ENCODE measurements at regions not wholly inside any gene's neighbourhood (a gene's known extent, or its start where the extent isn't known, plus 50 kb on each side); places are given as distances from the start of the nearest gene placed in this dataset.

DNA sequence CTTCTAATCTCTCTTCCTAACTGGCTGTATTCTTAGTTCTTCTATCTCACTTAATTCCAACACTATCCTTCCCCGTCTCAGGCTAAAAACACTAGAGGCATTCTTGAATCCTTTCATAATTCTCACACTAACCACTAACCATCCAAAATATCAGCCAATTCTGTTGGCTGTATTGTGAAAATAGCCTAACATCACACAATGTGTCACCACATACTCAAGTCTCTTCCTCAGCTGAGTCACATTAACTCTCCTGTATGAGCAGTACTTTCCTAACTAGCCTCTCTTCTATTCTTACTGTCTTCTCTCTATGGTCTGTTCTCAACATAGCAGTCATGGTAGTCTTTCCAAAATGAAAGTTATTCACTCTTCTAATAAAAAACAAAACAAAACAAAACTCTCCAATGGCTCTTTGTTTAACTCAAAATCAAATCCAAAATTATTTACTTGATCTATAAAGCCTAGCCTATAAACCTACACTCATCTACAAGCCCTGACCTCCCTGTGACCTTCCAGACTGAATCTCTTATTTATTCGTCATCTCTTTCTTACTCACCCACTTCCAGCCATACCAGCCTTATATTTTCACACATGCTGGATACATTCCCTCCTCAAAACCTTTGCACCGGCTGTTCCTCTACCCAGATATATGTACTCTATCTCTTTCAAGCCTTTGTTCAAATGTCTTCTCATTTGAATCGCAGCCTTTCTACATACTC is 445.9 kb downstream of the TLL1 start:
- no peak overlapping the region for H3K18ac ChIP-seq (ENCODE audit: extremely low read depth, low read length)
- H3K14ac ChIP-seq (ENCODE audit: insufficient read length), result no peak overlapping the region
- no peaks in the 10 kb centered on the region for H3K9me3 ChIP-seq (ENCODE audit: insufficient read depth in 2 of 2, low read depth in 1 of 2, low read length in 1 of 2)
- no peak overlapping the region for H3K23ac ChIP-seq (ENCODE audit: insufficient read length)
- H3K27ac ChIP-seq (ENCODE audit: low read depth, low read length), result no peak overlapping the region
- no peak overlapping the region for H2BK15ac ChIP-seq (ENCODE audit: low read length)
- FAIRE-seq, result no peak
- no peak overlapping the region for H2BK5ac ChIP-seq (ENCODE audit: low read depth, low read length)
- H3K4me3 ChIP-seq (ENCODE audit: extremely low read depth in 1 of 4, insufficient read depth in 2 of 4, low read depth in 3 of 4, low read length in 4 of 4), result no peak overlapping the region
- H3K4me2 ChIP-seq (ENCODE audit: insufficient read depth in 1 of 2, low read depth in 2 of 2, low read length in 2 of 2), result no peak overlapping the region
- no peak overlapping the region for H4K8ac ChIP-seq (ENCODE audit: extremely low read depth, insufficient read depth, low read length)
- H2BK120ac ChIP-seq (replicated peaks; ENCODE audit: low read depth, low read length), result no peak overlapping the region
- POLR2A ChIA-PET (ENCODE audit: partially characterized antibody), result no interaction called here
- H3K4me1 ChIP-seq (replicated peaks in 1 of 4; ENCODE audit: control insufficient read depth in 3 of 4, insufficient read depth in 4 of 4, low read length in 3 of 4), result no peaks in the 10 kb centered on the region
- no peak overlapping the region for H2AK5ac ChIP-seq (ENCODE audit: low read depth, low read length)
- H2BK20ac ChIP-seq (ENCODE audit: low read length), result no peak overlapping the region
- H3K23me2 ChIP-seq (ENCODE audit: low read depth, low read length), result no peaks in the 10 kb centered on the region; the same call in 1 of the 2 replicates
- CTCF ChIA-PET (ENCODE audit: partially characterized antibody), result interaction anchor here (1.1 to 1.4 kb wide), 2 partner anchors 182 to 275 kb away, joined by 3 to 7 read pairs; no protein-coding TSS in a partner anchor
- H3K56ac ChIP-seq (replicated peaks; ENCODE audit: insufficient read length, low read depth, low read length), result no peak overlapping the region
- H4K20me1 ChIP-seq (replicated peaks in 1 of 2; ENCODE audit: control insufficient read depth in 1 of 2, insufficient read depth in 2 of 2, low read length in 2 of 2), result no peaks in the 10 kb centered on the region
- H2BK12ac ChIP-seq (ENCODE audit: low read depth, low read length), result no peak overlapping the region
- 91 to 100% methylated on average over 1 to 4 of the region's 4 CpGs for WGBS, 2 experiments (ENCODE audit: extremely low coverage in 1 of 2, insufficient coverage in 1 of 2, insufficient read length in 1 of 2, insufficient replicate concordance in 2 of 2, low coverage in 1 of 2, low lambda C conversion rate in 2 of 2, missing lambda C conversion rate in 1 of 2)
- H2AFZ ChIP-seq (ENCODE audit: low read length), result no peak overlapping the region
- no peaks in the 10 kb centered on the region for H3K36me3 ChIP-seq (ENCODE audit: control insufficient read depth in 2 of 4, insufficient read depth in 4 of 4, low read length in 3 of 4)
- no peak for DNase-seq (ENCODE audit: low read depth in 1 of 2, low spot score in 2 of 2)
- no peak overlapping the region for H3K9ac ChIP-seq (replicated peaks in 1 of 4; ENCODE audit: extremely low read depth in 1 of 4, low read depth in 3 of 4, low read length in 3 of 4)
- no peak overlapping the region for H4K91ac ChIP-seq (replicated peaks; ENCODE audit: insufficient read length, low read length)
- no peaks in the 10 kb centered on the region for H3K27me3 ChIP-seq (replicated peaks in 1 of 4; ENCODE audit: control insufficient read depth in 3 of 4, extremely low read depth in 1 of 4, insufficient read depth in 3 of 4, low read length in 3 of 4)
- H3K4ac ChIP-seq (replicated peaks; ENCODE audit: insufficient read length, low read depth, low read length), result no peak overlapping the region
- H4K5ac ChIP-seq (ENCODE audit: insufficient read length, low read depth, low read length), result no peak overlapping the region
- H3K79me1 ChIP-seq (ENCODE audit: low read depth, low read length), result no peaks in the 10 kb centered on the region
- no peaks in the 10 kb centered on the region for H3K79me2 ChIP-seq (ENCODE audit: control insufficient read depth in 1 of 2, insufficient read depth in 2 of 2, low read length in 2 of 2)
- no peak for TF ChIP-seq NRF1 (IDR thresholded peaks at IDR 0.05; ENCODE audit: low read depth, low read length)
- no peak for TF ChIP-seq MAFK (IDR thresholded peaks at IDR 0.05; ENCODE audit: low read depth, low read length)
- TF ChIP-seq ASH2L (IDR thresholded peaks at IDR 0.05; ENCODE audit: low read length), result no peak
- no peak for TF ChIP-seq HDAC6 (IDR thresholded peaks at IDR 0.05; ENCODE audit: low read depth, low read length)
- TF ChIP-seq, protein P1, sequence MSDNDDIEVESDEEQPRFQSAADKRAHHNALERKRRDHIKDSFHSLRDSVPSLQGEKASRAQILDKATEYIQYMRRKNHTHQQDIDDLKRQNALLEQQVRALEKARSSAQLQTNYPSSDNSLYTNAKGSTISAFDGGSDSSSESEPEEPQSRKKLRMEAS (IDR thresholded peaks at IDR 0.05), result no peak
- TF ChIP-seq CBX8 (IDR thresholded peaks at IDR 0.05; ENCODE audit: borderline replicate concordance, low read depth, low read length), result no peak
- TF ChIP-seq RBBP5 (IDR thresholded peaks at IDR 0.05; ENCODE audit: borderline replicate concordance, low read depth, low read length), result no peak
- TF ChIP-seq ZNF274 (IDR thresholded peaks at IDR 0.05; ENCODE audit: borderline replicate concordance, extremely low read depth, low read length), result no peak
- no peak for TF ChIP-seq CHD1 (IDR thresholded peaks at IDR 0.05; ENCODE audit: low read depth, low read length)
- TF ChIP-seq SUZ12 (IDR thresholded peaks at IDR 0.05; ENCODE audit: low read length), result no peak
- TF ChIP-seq, protein P2, sequence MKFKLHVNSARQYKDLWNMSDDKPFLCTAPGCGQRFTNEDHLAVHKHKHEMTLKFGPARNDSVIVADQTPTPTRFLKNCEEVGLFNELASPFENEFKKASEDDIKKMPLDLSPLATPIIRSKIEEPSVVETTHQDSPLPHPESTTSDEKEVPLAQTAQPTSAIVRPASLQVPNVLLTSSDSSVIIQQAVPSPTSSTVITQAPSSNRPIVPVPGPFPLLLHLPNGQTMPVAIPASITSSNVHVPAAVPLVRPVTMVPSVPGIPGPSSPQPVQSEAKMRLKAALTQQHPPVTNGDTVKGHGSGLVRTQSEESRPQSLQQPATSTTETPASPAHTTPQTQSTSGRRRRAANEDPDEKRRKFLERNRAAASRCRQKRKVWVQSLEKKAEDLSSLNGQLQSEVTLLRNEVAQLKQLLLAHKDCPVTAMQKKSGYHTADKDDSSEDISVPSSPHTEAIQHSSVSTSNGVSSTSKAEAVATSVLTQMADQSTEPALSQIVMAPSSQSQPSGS (IDR thresholded peaks at IDR 0.05; ENCODE audit: low read length), result no peak
- TF ChIP-seq KDM4A (IDR thresholded peaks at IDR 0.05; ENCODE audit: low read depth, low read length, severe bottlenecking), result no peak
